ENCODE measurements at regions not wholly inside any gene's neighbourhood (a gene's known extent, or its start where the extent isn't known, plus 50 kb on each side); places are given as distances from the start of the nearest gene placed in this dataset.
"Not testable (repeated sequence)": the region's sequence is repeated elsewhere in the genome, so short reads cannot be mapped to it uniquely, and the experiment has no call there.

DNA sequence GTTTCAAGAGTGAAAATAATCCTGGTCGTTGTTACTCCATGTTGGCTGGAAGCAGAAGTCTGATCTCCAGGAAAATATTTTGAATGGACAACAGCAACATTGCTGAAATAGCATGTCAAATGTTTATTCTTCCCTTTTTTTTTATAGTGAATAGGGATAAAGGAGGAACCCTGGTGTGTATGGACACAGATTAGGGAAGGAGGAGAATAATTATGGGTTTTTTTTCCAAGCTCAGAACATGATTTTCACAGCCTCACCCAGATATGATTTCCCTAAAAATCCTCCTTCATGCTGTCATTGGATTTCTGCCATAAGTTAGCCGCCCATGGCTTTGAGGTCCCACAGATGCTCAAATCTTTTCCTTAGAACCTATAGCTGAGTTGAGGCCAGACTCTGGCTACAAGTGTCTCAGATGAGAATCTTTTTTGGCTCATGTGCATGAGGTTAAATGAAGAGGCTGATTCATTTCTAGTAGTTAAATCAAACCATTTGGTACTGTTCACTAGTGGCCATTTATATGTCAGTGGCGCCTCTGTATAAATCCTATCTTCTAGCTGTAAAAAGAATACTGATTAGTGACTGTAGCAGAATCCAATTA lies 65.5 kb upstream of the LIFR start:
- in situ Hi-C loops (cut with HindIII; ENCODE audit: low pct_ligation_motif_present, low sequenced_read_pairs) = no loop called here
- TF ChIP-seq, protein P1, sequence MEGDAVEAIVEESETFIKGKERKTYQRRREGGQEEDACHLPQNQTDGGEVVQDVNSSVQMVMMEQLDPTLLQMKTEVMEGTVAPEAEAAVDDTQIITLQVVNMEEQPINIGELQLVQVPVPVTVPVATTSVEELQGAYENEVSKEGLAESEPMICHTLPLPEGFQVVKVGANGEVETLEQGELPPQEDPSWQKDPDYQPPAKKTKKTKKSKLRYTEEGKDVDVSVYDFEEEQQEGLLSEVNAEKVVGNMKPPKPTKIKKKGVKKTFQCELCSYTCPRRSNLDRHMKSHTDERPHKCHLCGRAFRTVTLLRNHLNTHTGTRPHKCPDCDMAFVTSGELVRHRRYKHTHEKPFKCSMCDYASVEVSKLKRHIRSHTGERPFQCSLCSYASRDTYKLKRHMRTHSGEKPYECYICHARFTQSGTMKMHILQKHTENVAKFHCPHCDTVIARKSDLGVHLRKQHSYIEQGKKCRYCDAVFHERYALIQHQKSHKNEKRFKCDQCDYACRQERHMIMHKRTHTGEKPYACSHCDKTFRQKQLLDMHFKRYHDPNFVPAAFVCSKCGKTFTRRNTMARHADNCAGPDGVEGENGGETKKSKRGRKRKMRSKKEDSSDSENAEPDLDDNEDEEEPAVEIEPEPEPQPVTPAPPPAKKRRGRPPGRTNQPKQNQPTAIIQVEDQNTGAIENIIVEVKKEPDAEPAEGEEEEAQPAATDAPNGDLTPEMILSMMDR (IDR thresholded peaks at IDR 0.05; ENCODE audit: low read depth, low read length, missing control alignments) = no peak

DNA sequence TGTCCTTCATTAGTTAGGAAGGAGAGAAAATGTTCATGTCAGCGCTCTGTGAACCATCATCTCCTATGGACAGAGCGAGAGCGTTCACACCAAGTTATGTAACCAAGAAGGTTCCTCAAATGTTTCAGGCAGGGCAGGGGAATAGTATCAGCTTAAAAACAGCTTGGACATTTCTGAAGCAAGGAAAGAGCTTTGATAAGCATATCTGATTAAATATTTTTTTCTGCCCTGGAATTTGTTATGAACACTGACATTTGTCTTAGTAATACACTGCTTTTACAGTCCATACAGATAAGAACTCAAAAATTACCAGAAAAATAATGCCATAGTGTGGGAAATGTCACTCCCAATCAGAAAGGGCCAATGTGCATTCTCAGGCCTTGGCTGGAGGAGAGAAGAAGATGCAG lies 66.3 kb upstream of the LIFR start:
- no peak overlapping the region for H3K27ac ChIP-seq
- no peaks in the 10 kb centered on the region for H3K36me3 ChIP-seq (replicated peaks)
- in situ Hi-C loops (cut with HindIII; ENCODE audit: low pct_ligation_motif_present, low sequenced_read_pairs) = no loop called here
- no peaks in the 10 kb centered on the region for H3K27me3 ChIP-seq (replicated peaks)
- TF ChIP-seq, protein P1 (IDR thresholded peaks at IDR 0.05; ENCODE audit: low read depth, low read length, missing control alignments) = no peak
- no peak overlapping the region for H3K4me3 ChIP-seq (ENCODE audit: low read depth, low read length)
- DNase-seq = no peak

More for the DNA sequence above, 65.5 kb upstream of the LIFR start:
- no peaks in the 10 kb centered on the region for H3K27me3 ChIP-seq (replicated peaks)
- no peak for DNase-seq
- H3K4me3 ChIP-seq (ENCODE audit: low read depth, low read length) = no peak overlapping the region
- H3K36me3 ChIP-seq (replicated peaks) = no peaks in the 10 kb centered on the region
- H3K27ac ChIP-seq = no peak overlapping the region

DNA sequence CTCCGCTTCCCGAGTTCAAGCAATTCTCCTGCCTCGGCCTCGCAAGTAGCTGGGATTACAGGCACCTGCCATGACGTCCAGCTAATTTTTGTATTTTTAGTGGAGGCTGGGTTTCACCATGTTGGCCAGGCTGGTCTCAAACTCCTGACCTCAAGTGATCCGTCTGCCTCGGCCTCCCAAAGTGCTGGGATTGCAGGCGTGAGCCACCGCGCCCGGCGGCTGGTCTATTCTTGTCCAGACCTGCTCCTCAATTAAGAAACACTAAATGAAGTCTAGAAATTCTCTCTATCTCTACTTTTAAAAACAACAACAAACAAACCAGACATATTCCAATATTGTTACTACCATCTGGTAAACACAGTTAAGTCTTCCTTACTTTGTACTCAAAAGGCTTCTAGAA lies 68.1 kb upstream of the LIFR start:
- H3K27ac ChIP-seq; H3K36me3 ChIP-seq (replicated peaks); H3K27me3 ChIP-seq (replicated peaks); DNase-seq; H3K4me3 ChIP-seq (ENCODE audit: low read depth, low read length); in situ Hi-C loops (cut with HindIII; ENCODE audit: low pct_ligation_motif_present, low sequenced_read_pairs): not testable (repeated sequence)

DNA sequence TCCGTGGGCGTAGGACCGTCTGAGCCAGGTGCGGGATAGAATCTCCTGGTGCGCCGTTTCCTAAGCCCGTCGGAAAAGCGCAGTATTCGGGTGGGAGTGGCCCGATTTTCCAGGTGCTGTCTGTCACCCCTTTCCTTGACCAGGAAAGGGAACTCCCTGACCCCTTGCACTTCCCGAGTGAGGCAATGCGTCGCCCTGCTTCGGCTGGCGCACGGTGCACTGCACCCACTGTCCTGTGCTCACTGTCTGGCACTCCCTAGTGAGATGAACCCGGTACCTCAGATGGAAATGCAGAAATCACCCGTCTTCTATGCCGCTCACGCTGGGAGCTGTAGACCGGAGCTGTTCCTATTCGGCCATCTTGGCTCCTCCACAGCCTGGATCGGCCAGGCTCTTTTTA lies 74.9 kb upstream of the LIFR start:
- H3K36me3 ChIP-seq (replicated peaks); H3K27ac ChIP-seq; in situ Hi-C loops (cut with HindIII; ENCODE audit: low pct_ligation_motif_present, low sequenced_read_pairs); DNase-seq; H3K4me3 ChIP-seq (ENCODE audit: low read depth, low read length); H3K27me3 ChIP-seq (replicated peaks): not testable (repeated sequence)

DNA sequence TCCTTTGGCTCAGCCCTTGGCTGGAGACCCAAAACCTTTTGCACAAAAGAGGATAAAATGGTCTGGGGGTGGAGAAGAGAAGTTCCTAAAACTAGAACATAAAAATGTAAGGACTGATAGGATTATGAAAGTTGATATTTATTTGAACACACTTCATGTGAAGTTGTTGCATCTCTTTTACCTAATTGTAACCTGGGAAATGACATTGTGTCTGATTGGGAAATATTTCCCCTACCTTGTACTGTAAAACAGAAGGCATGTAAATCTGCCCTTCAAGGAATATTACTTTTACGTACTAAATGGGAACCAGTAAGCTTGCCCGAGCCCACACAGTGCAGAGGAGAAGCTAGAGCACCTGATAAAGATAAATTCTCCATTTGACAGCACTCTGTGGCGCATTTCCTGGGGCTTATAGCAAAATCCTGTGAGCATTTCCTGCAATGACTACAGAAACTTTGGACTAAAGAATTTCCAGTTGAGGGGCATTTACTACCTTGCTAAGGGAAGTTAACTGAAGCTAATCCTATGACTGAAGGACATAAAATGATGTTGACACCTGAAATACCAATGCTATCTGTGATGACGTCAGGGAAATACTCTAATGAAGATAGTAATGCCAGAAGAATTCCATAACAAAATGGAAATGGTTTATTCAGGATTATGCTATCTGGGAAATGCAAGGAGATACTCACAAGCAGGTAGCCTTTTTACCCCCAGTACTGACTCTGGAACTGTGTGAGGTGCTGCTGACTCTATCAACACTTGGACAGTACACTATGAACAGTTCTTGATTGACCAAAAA lies 78.3 kb upstream of the LIFR start:
- H3K27ac ChIP-seq = no peak overlapping the region
- H3K27me3 ChIP-seq (replicated peaks) = no peaks in the 10 kb centered on the region
- in situ Hi-C loops (cut with HindIII; ENCODE audit: low pct_ligation_motif_present, low sequenced_read_pairs) = no loop called here
- no peak for DNase-seq
- TF ChIP-seq, protein P1 (IDR thresholded peaks at IDR 0.05; ENCODE audit: low read depth, low read length, missing control alignments) = no peak
- no peak overlapping the region for H3K4me3 ChIP-seq (ENCODE audit: low read depth, low read length)
- no peaks in the 10 kb centered on the region for H3K36me3 ChIP-seq (replicated peaks)

DNA sequence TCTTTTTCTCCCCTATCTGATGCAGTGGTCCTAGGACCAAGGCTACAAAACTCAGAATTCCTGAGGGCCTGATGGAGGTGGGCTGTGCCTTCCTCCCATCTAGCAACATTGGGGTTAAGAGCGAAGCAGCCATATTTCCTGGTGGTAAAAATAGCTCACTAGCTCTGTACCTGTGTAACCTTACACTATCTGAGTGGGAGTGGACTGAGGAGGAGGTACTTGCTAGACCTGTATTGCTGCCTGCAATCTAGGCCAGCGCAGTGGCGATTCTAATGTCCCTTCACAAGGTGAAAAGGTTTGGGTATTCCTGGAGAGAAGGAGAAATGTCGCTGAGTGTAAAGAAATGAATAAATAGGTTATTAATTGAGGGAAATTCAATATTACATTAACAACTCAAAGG lies 80.2 kb upstream of the LIFR start:
- H3K4me3 ChIP-seq (ENCODE audit: low read depth, low read length) = no peak overlapping the region
- H3K27ac ChIP-seq = no peak overlapping the region
- TF ChIP-seq, protein P1 (IDR thresholded peaks at IDR 0.05; ENCODE audit: low read depth, low read length, missing control alignments) = no peak
- no peaks in the 10 kb centered on the region for H3K27me3 ChIP-seq (replicated peaks)
- DNase-seq = no peak
- no peaks in the 10 kb centered on the region for H3K36me3 ChIP-seq (replicated peaks)
- in situ Hi-C loops (cut with HindIII; ENCODE audit: low pct_ligation_motif_present, low sequenced_read_pairs) = no loop called here

All from brain microvascular endothelial cell (primary cell).